Left ventricle myocardium inferior (tissue), 1 donor: ENCODE measurements at regions not wholly inside any gene's neighbourhood (a gene's known extent, or its start where the extent isn't known, plus 50 kb on each side); places are given as distances from the start of the nearest gene placed in this dataset.

Experiments used
- DNase-seq: peaks from one replicate; pipeline ENCODE4 v3.0.0-alpha.2; 2020
- H3K27ac ChIP-seq: fragments of 200-600 bp; replicated peaks from 2 replicates; pipeline ENCODE4 v1.8.0; 2021
- H3K27me3 ChIP-seq: fragments of 200-600 bp; 2 replicates; pipeline ENCODE4 v1.8.0; 2021; ENCODE audit warnings: low read depth
- H3K36me3 ChIP-seq: fragments of 200-600 bp; 2 replicates; pipeline ENCODE4 v1.8.0; 2021
- H3K4me1 ChIP-seq: fragments of 200-600 bp; 2 replicates; pipeline ENCODE4 v1.8.0; 2021
- H3K4me3 ChIP-seq: fragments of 200-600 bp; 2 replicates; pipeline ENCODE4 v1.8.0; 2021; ENCODE audit warnings: mild to moderate bottlenecking, moderate library complexity
- H3K9me3 ChIP-seq: fragments of 200-600 bp; replicated peaks from 2 replicates; pipeline ENCODE4 v1.8.0; 2021
- CTCF ChIP-seq: fragments of 200-600 bp; IDR thresholded peaks from 2 replicates; pipeline ENCODE4 v1.8.0; 2021; ENCODE audit warnings: antibody characterized with exemption, mild to moderate bottlenecking, borderline replicate concordance
- intact Hi-C: fragments of 100-400 bp; cut with micrococcal nuclease; formaldehyde crosslinking; loops from one replicate; pipeline ENCODE4 v1.11.0; 2022
- donor health status: DM: no; HTN: yes; CAD: no; lungs with severe emphysema.

- Histone ChIP-seq H3K4me1 (no peaks in the 10 kb centered on the region), H3K4me3 (no peak overlapping the region), H3K27ac (no peak overlapping the region), H3K36me3 (no peaks in the 10 kb centered on the region), H3K9me3 (no peaks in the 10 kb centered on the region), H3K27me3 (no peaks in the 10 kb centered on the region)
- intact Hi-C loops = no loop called here
- TF ChIP-seq CTCF = no peak
- no peak for DNase-seq
These were observed 99.8 kb upstream of the SEMA3A start for GRCh38 chr7:84294391-84294790.

GRCh38 chr7:84291756-84292155 lies 97.2 kb upstream of the SEMA3A start:
- H3K27me3 ChIP-seq = no peaks in the 10 kb centered on the region
- intact Hi-C loops = no loop called here
- no peaks in the 10 kb centered on the region for H3K9me3 ChIP-seq
- no peak overlapping the region for H3K4me3 ChIP-seq
- no peak for TF ChIP-seq CTCF
- H3K36me3 ChIP-seq = no peaks in the 10 kb centered on the region
- H3K27ac ChIP-seq = no peak overlapping the region
- H3K4me1 ChIP-seq = no peaks in the 10 kb centered on the region
- no peak for DNase-seq

- H3K9me3 ChIP-seq = no peaks in the 10 kb centered on the region
- no peak overlapping the region for H3K27ac ChIP-seq
- no peaks in the 10 kb centered on the region for H3K4me1 ChIP-seq
- intact Hi-C loops = no loop called here
- no peaks in the 10 kb centered on the region for H3K27me3 ChIP-seq
- H3K36me3 ChIP-seq = no peaks in the 10 kb centered on the region
- no peak overlapping the region for H3K4me3 ChIP-seq
- no peak for DNase-seq
- no peak for TF ChIP-seq CTCF
These were observed 89.2 kb upstream of the SEMA3A start for GRCh38 chr7:84283798-84284197.

- intact Hi-C loops = no loop called here
- no peaks in the 10 kb centered on the region for H3K4me1 ChIP-seq
- H3K36me3 ChIP-seq = no peaks in the 10 kb centered on the region
- H3K4me3 ChIP-seq = no peak overlapping the region
- no peak for TF ChIP-seq CTCF
- no peak for DNase-seq
- H3K27ac ChIP-seq = no peak overlapping the region
- H3K27me3 ChIP-seq = no peaks in the 10 kb centered on the region
- no peaks in the 10 kb centered on the region for H3K9me3 ChIP-seq
These were observed 86.9 kb upstream of the SEMA3A start for GRCh38 chr7:84281518-84281917.

GRCh38 chr7:84277628-84278224 lies 83.1 kb upstream of the SEMA3A start:
- Histone ChIP-seq H3K27me3 (no peaks in the 10 kb centered on the region), H3K36me3 (no peaks in the 10 kb centered on the region), H3K27ac (no peak overlapping the region), H3K9me3 (no peaks in the 10 kb centered on the region), H3K4me3 (no peak overlapping the region), H3K4me1 (no peaks in the 10 kb centered on the region)
- no peak for DNase-seq
- TF ChIP-seq CTCF = no peak
- intact Hi-C loops = no loop called here
